ENCODE measurements at regions not wholly inside any gene's neighbourhood (a gene's known extent, or its start where the extent isn't known, plus 50 kb on each side); places are given as distances from the start of the nearest gene placed in this dataset.

DNA sequence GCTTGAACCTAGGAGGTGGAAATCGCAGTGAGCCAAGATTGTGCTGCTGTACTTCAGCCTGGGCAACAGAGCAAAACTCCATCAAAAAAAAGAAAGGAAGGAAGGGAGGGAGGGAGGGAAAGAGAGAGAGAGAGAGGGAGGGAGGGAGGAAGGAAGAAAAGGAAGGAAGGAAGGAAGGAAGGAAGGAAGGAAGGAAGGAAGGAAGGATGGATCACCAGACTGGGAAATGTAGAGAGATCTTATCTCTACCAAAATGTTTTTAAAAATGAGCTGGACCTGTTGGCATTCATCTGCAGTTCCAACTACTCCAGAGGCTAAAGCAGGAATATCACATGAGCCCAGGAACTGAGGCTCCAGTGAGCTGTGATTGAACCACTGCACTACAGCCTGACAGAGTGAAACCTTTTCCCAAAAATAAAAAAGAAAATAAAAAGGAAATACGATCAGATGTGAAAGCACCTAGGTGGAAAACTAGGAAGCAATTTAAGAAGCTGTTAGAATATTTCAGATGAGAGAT is 239.4 kb downstream of the CDH7 start:
- no peak overlapping the region for H4K91ac ChIP-seq (ENCODE audit: low read depth, low read length, poor library complexity)
- H2BK15ac ChIP-seq (ENCODE audit: low read length): no peak overlapping the region
- H2AK5ac ChIP-seq (ENCODE audit: low read depth, low read length): no peak overlapping the region
- H2BK120ac ChIP-seq (ENCODE audit: low read depth, low read length): no peak overlapping the region
- H3K4me3 ChIP-seq (ENCODE audit: low read length in 2 of 2): no peak overlapping the region
- no peak overlapping the region for H2BK5ac ChIP-seq (ENCODE audit: low read length)
- H3K27ac ChIP-seq (replicated peaks; ENCODE audit: low read length): no peak overlapping the region
- no CpG with 5 or more reads among the region's 2 CpGs for WGBS, 2 donors (ENCODE audit: extremely low coverage in 2 of 2, insufficient read length in 2 of 2, insufficient replicate concordance in 1 of 2)
- H3K79me1 ChIP-seq (ENCODE audit: low read depth, low read length): no peaks in the 10 kb centered on the region
- no peak overlapping the region for H3K14ac ChIP-seq (ENCODE audit: low read length)
- no peak overlapping the region for H3K4me2 ChIP-seq (ENCODE audit: insufficient read depth, low read length, poor library complexity, severe bottlenecking)
- H2BK12ac ChIP-seq (ENCODE audit: low read length): no peak overlapping the region
- H3K27me3 ChIP-seq (ENCODE audit: control insufficient read depth in 3 of 3, insufficient read depth in 3 of 3, low read depth in 1 of 3, low read length in 3 of 3): no peaks in the 10 kb centered on the region
- H3K18ac ChIP-seq (ENCODE audit: low read length): no peak overlapping the region
- no peaks in the 10 kb centered on the region for H3K9me3 ChIP-seq (replicated peaks in 1 of 2; ENCODE audit: control insufficient read depth in 2 of 2, insufficient read depth in 1 of 2, low read depth in 1 of 2, low read length in 2 of 2)
- no peak overlapping the region for H3K23ac ChIP-seq (ENCODE audit: low read depth, low read length, poor library complexity)
- DNase-seq (ENCODE audit: low spot score): no peak
- peaks cover 0 to 11% of the 10 kb centered on the region in 2 donors for H3K4me1 ChIP-seq (ENCODE audit: control insufficient read depth in 2 of 2, insufficient read depth in 1 of 2, low read depth in 1 of 2, low read length in 2 of 2)
- H3K9ac ChIP-seq (ENCODE audit: low read depth, low read length, poor library complexity): no peak overlapping the region
- H3K36me3 ChIP-seq (replicated peaks in 1 of 2; ENCODE audit: control insufficient read depth in 2 of 2, insufficient read depth in 2 of 2, low read length in 2 of 2): no peaks in the 10 kb centered on the region
- H3K4ac ChIP-seq (ENCODE audit: low read length): no peak overlapping the region
- H4K8ac ChIP-seq (ENCODE audit: low read depth, low read length): no peak overlapping the region
- no peak overlapping the region for H2AFZ ChIP-seq (ENCODE audit: low read length)

DNA sequence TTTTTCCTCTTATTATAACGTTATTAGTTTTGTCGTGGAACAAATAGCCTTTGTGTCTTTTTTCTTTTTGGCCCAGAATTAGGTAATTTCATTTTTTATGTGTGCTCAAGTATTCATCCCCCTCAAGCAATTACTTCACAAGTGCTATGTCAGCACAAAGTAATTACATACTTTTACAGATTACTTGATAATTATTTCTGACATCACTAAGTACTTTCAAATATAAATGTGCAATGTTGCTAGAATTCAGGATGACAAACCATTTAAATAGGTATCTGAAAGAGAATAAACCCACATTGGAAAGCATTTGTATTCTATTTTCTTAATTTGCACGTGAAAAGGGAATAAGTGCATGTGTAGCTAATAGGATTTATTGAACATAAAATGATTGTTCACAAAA is 238.2 kb downstream of the CDH7 start:
- no peaks in the 10 kb centered on the region for H3K27me3 ChIP-seq (ENCODE audit: control insufficient read depth in 3 of 3, insufficient read depth in 3 of 3, low read depth in 1 of 3, low read length in 3 of 3)
- no peaks in the 10 kb centered on the region for H3K79me1 ChIP-seq (ENCODE audit: low read depth, low read length)
- no peak for DNase-seq (ENCODE audit: low spot score)
- H3K9me3 ChIP-seq (replicated peaks in 1 of 2; ENCODE audit: control insufficient read depth in 2 of 2, insufficient read depth in 1 of 2, low read depth in 1 of 2, low read length in 2 of 2): no peaks in the 10 kb centered on the region
- H2BK5ac ChIP-seq (ENCODE audit: low read length): no peak overlapping the region
- no peak overlapping the region for H2BK15ac ChIP-seq (ENCODE audit: low read length)
- no peak overlapping the region for H4K8ac ChIP-seq (ENCODE audit: low read depth, low read length)
- H3K4ac ChIP-seq (ENCODE audit: low read length): no peak overlapping the region
- no peak overlapping the region for H2AK5ac ChIP-seq (ENCODE audit: low read depth, low read length)
- H2AFZ ChIP-seq (ENCODE audit: low read length): no peak overlapping the region
- no peak overlapping the region for H2BK12ac ChIP-seq (ENCODE audit: low read length)
- H3K18ac ChIP-seq (ENCODE audit: low read length): no peak overlapping the region
- peaks cover 0 to 11% of the 10 kb centered on the region in 2 donors for H3K4me1 ChIP-seq (ENCODE audit: control insufficient read depth in 2 of 2, insufficient read depth in 1 of 2, low read depth in 1 of 2, low read length in 2 of 2)
- no peak overlapping the region for H2BK120ac ChIP-seq (ENCODE audit: low read depth, low read length)
- no peak overlapping the region for H3K9ac ChIP-seq (ENCODE audit: low read depth, low read length, poor library complexity)
- H4K91ac ChIP-seq (ENCODE audit: low read depth, low read length, poor library complexity): no peak overlapping the region
- no peak overlapping the region for H3K14ac ChIP-seq (ENCODE audit: low read length)
- no peak overlapping the region for H3K27ac ChIP-seq (replicated peaks; ENCODE audit: low read length)
- H3K4me3 ChIP-seq (ENCODE audit: low read length in 2 of 2): no peak overlapping the region
- no peaks in the 10 kb centered on the region for H3K36me3 ChIP-seq (replicated peaks in 1 of 2; ENCODE audit: control insufficient read depth in 2 of 2, insufficient read depth in 2 of 2, low read length in 2 of 2)
- H3K23ac ChIP-seq (ENCODE audit: low read depth, low read length, poor library complexity): no peak overlapping the region
- WGBS, 2 donors (ENCODE audit: extremely low coverage in 2 of 2, insufficient read length in 2 of 2, insufficient replicate concordance in 1 of 2): no CpG with 5 or more reads among the region's 3 CpGs
- H3K4me2 ChIP-seq (ENCODE audit: insufficient read depth, low read length, poor library complexity, severe bottlenecking): no peak overlapping the region

DNA sequence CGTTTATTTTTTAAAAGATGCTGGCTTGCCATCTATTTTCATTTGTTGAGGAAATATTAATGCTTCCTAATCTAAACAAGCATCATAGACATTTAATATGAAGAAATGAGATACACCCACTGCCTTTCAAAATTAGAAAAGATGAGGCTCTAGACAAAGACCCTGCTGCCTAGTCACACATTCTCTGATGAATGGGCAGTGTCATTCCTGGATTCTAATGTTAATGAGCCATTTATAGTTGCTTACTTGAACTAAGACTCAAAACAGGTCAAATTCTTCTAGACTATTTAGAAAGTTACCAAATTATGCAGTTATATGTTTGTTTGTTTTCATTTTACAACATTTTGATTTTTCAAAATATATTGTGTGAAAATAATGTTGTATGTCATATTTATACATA is 237.6 kb downstream of the CDH7 start:
- H2BK120ac ChIP-seq (ENCODE audit: low read depth, low read length): no peak overlapping the region
- H2AK5ac ChIP-seq (ENCODE audit: low read depth, low read length): no peak overlapping the region
- no peak overlapping the region for H3K4ac ChIP-seq (ENCODE audit: low read length)
- WGBS, 2 donors (ENCODE audit: extremely low coverage in 2 of 2, insufficient read length in 2 of 2, insufficient replicate concordance in 1 of 2): no CpG with 5 or more reads among the region's 1 CpG
- H3K27me3 ChIP-seq (ENCODE audit: control insufficient read depth in 3 of 3, insufficient read depth in 3 of 3, low read depth in 1 of 3, low read length in 3 of 3): no peaks in the 10 kb centered on the region
- H2BK15ac ChIP-seq (ENCODE audit: low read length): no peak overlapping the region
- H3K27ac ChIP-seq (replicated peaks; ENCODE audit: low read length): no peak overlapping the region
- H3K36me3 ChIP-seq (replicated peaks in 1 of 2; ENCODE audit: control insufficient read depth in 2 of 2, insufficient read depth in 2 of 2, low read length in 2 of 2): no peaks in the 10 kb centered on the region
- H3K9ac ChIP-seq (ENCODE audit: low read depth, low read length, poor library complexity): no peak overlapping the region
- H3K4me1 ChIP-seq (ENCODE audit: control insufficient read depth in 2 of 2, insufficient read depth in 1 of 2, low read depth in 1 of 2, low read length in 2 of 2): peaks cover 0 to 11% of the 10 kb centered on the region in 2 donors
- H3K18ac ChIP-seq (ENCODE audit: low read length): no peak overlapping the region
- no peak overlapping the region for H3K23ac ChIP-seq (ENCODE audit: low read depth, low read length, poor library complexity)
- H2AFZ ChIP-seq (ENCODE audit: low read length): no peak overlapping the region
- no peaks in the 10 kb centered on the region for H3K79me1 ChIP-seq (ENCODE audit: low read depth, low read length)
- H2BK5ac ChIP-seq (ENCODE audit: low read length): no peak overlapping the region
- H3K9me3 ChIP-seq (replicated peaks in 1 of 2; ENCODE audit: control insufficient read depth in 2 of 2, insufficient read depth in 1 of 2, low read depth in 1 of 2, low read length in 2 of 2): no peaks in the 10 kb centered on the region
- no peak overlapping the region for H3K4me2 ChIP-seq (ENCODE audit: insufficient read depth, low read length, poor library complexity, severe bottlenecking)
- no peak overlapping the region for H4K91ac ChIP-seq (ENCODE audit: low read depth, low read length, poor library complexity)
- no peak for DNase-seq (ENCODE audit: low spot score)
- H3K14ac ChIP-seq (ENCODE audit: low read length): no peak overlapping the region
- no peak overlapping the region for H4K8ac ChIP-seq (ENCODE audit: low read depth, low read length)
- H3K4me3 ChIP-seq (ENCODE audit: low read length in 2 of 2): no peak overlapping the region
- H2BK12ac ChIP-seq (ENCODE audit: low read length): no peak overlapping the region

DNA sequence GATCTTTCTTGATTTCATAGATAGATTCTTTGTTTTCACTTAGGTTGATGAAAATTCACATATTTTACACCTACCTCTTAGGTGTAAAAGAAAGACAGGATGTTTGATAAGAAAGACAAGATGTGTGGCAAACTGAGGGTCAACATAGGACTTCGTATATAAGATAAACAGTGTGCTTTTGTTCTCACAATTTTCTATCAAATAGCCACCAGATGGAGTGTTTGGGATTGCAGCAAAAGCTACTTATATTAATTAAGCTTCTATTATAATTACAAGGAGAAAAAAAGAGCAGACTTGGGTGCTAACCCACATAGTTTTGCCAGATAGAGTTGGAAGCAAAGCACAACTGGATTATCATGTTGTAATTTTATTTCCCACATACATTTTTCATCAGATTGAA is 232.9 kb downstream of the CDH7 start:
- Histone ChIP-seq H3K23ac (ENCODE audit: low read depth, low read length, poor library complexity) (no peak overlapping the region), H3K4me3 (ENCODE audit: low read length in 2 of 2) (no peak overlapping the region), H3K27ac (replicated peaks; ENCODE audit: low read length) (no peak overlapping the region), H2BK15ac (ENCODE audit: low read length) (no peak overlapping the region), H2BK5ac (ENCODE audit: low read length) (no peak overlapping the region), H3K27me3 (ENCODE audit: control insufficient read depth in 3 of 3, insufficient read depth in 3 of 3, low read depth in 1 of 3, low read length in 3 of 3) (no peaks in the 10 kb centered on the region), H3K14ac (ENCODE audit: low read length) (no peak overlapping the region), H4K8ac (ENCODE audit: low read depth, low read length) (no peak overlapping the region), H3K36me3 (replicated peaks in 1 of 2; ENCODE audit: control insufficient read depth in 2 of 2, insufficient read depth in 2 of 2, low read length in 2 of 2) (no peaks in the 10 kb centered on the region), H3K9ac (ENCODE audit: low read depth, low read length, poor library complexity) (no peak overlapping the region), H2AFZ (ENCODE audit: low read length) (no peak overlapping the region), H2BK12ac (ENCODE audit: low read length) (no peak overlapping the region), H3K4me1 (ENCODE audit: control insufficient read depth in 2 of 2, insufficient read depth in 1 of 2, low read depth in 1 of 2, low read length in 2 of 2) (peaks cover 0 to 6% of the 10 kb centered on the region in 2 donors), H3K18ac (ENCODE audit: low read length) (no peak overlapping the region), H3K4me2 (ENCODE audit: insufficient read depth, low read length, poor library complexity, severe bottlenecking) (no peak overlapping the region), H2BK120ac (ENCODE audit: low read depth, low read length) (no peak overlapping the region), H3K79me1 (ENCODE audit: low read depth, low read length) (no peaks in the 10 kb centered on the region), H4K91ac (ENCODE audit: low read depth, low read length, poor library complexity) (no peak overlapping the region), H3K4ac (ENCODE audit: low read length) (no peak overlapping the region), H2AK5ac (ENCODE audit: low read depth, low read length) (no peak overlapping the region), H3K9me3 (replicated peaks in 1 of 2; ENCODE audit: control insufficient read depth in 2 of 2, insufficient read depth in 1 of 2, low read depth in 1 of 2, low read length in 2 of 2) (no peaks in the 10 kb centered on the region)
- WGBS, 2 donors (ENCODE audit: extremely low coverage in 2 of 2, insufficient read length in 2 of 2, insufficient replicate concordance in 1 of 2): no CpG with 5 or more reads among the region's 1 CpG
- no peak for DNase-seq (ENCODE audit: low spot score)

Data from neuronal stem cell (in vitro differentiated cells).